Stimulated activated CD8-positive, alpha-beta memory T cell treated with anti-CD3 and anti-CD28 coated beads, Interleukin-4, amount 100 ng/mL, for 24 hours (primary cell): ENCODE measurements at regions not wholly inside any gene's neighbourhood (a gene's known extent, or its start where the extent isn't known, plus 50 kb on each side); places are given as distances from the start of the nearest gene placed in this dataset.

Experiments used
- DNase-seq: peaks from one replicate; pipeline ENCODE4 v3.0.0-alpha.2; 2020; ENCODE audit warnings: low read depth

GRCh38 chr4:67229148-67229547, 316.2 kb downstream of the CENPC start:
- DNase-seq, result no peak

- no peak for DNase-seq
These were observed 324.4 kb downstream of the CENPC start for GRCh38 chr4:67220861-67221260.

- no peak for DNase-seq
These were observed 326.4 kb downstream of the CENPC start for GRCh38 chr4:67218883-67219282.

- DNase-seq, result no peak
These were observed 337.3 kb downstream of the CENPC start for GRCh38 chr4:67207941-67208441.

- no peak for DNase-seq
These were observed 340.9 kb downstream of the CENPC start for GRCh38 chr4:67204441-67204840.

- no peak for DNase-seq
These were observed 344.0 kb downstream of the CENPC start for GRCh38 chr4:67201334-67201733.

- DNase-seq, result no peak
These were observed 346.6 kb downstream of the CENPC start for GRCh38 chr4:67198727-67199126.

- DNase-seq, result no peak
These were observed 377.5 kb downstream of the CENPC start for GRCh38 chr4:67167849-67168248.

- no peak for DNase-seq
These were observed 382.6 kb downstream of the CENPC start for GRCh38 chr4:67162690-67163089.

GRCh38 chr4:67161311-67161710, 384.0 kb downstream of the CENPC start:
- no peak for DNase-seq

- no peak for DNase-seq
These were observed 384.9 kb downstream of the CENPC start for GRCh38 chr4:67160394-67160793.

- no peak for DNase-seq
These were observed 386.6 kb downstream of the CENPC start for GRCh38 chr4:67158666-67159065.

- no peak for DNase-seq
These were observed 392.3 kb downstream of the CENPC start for GRCh38 chr4:67152976-67153375.

GRCh38 chr4:67151376-67152343, 393.6 kb downstream of the CENPC start:
- DNase-seq, result no peak

GRCh38 chr4:67141586-67141985, 403.7 kb downstream of the CENPC start:
- DNase-seq, result no peak

GRCh38 chr4:67134616-67135015, 410.7 kb downstream of the CENPC start:
- no peak for DNase-seq

- DNase-seq, result no peak
These were observed 412.1 kb downstream of the CENPC start for GRCh38 chr4:67133162-67133561.

GRCh38 chr4:67131224-67131623, 414.1 kb downstream of the CENPC start:
- DNase-seq, result no peak

GRCh38 chr4:67130411-67130810, 414.9 kb downstream of the CENPC start:
- no peak for DNase-seq

GRCh38 chr4:67126570-67126969, 418.7 kb downstream of the CENPC start:
- DNase-seq, result no peak

- DNase-seq, result no peak
These were observed 419.4 kb downstream of the CENPC start for GRCh38 chr4:67125636-67126514.

GRCh38 chr4:67124716-67125115, 420.6 kb downstream of the CENPC start:
- DNase-seq, result no peak

GRCh38 chr4:67122029-67122428, 423.3 kb downstream of the CENPC start:
- no peak for DNase-seq
